Transverse colon (tissue), 4 donors: ENCODE measurements at regions not wholly inside any gene's neighbourhood (a gene's known extent, or its start where the extent isn't known, plus 50 kb on each side); places are given as distances from the start of the nearest gene placed in this dataset.

ENCODE experiments used
- POLR2A ChIP-seq: fragments of 450-650 bp; IDR thresholded peaks from one replicate; pipeline ENCODE4 v1.6.1; 2016; ENCODE audit warnings: antibody characterized with exemption, mild to moderate bottlenecking, moderate library complexity
- POLR2AphosphoS5 ChIP-seq, 3 donors: sonication (generic); formaldehyde crosslinking; IDR thresholded peaks; one replicate each; pipeline ENCODE4 v1.6.1; 2016; ENCODE audit warnings: antibody characterized with exemption in 3 of 3
- TF ChIP-seq, protein P1 (sequence below), 5 experiments: fragments of 200-600 bp in 3 of 5; fragments of 450-650 bp in 2 of 5; sonication (generic) in 3 of 5; IDR thresholded peaks; 1 replicate in 2 of 5; 2 replicates in 3 of 5; pipeline ENCODE4 v1.5.1; 2016 to 2017; ENCODE audit warnings: antibody characterized with exemption in 5 of 5, inconsistent platforms in 3 of 5, mild to moderate bottlenecking in 2 of 5, moderate library complexity in 1 of 5

GRCh38 chr4:3582091-3582475 lies 49.9 kb upstream of the LRPAP1 start:
- TF ChIP-seq, protein P1, sequence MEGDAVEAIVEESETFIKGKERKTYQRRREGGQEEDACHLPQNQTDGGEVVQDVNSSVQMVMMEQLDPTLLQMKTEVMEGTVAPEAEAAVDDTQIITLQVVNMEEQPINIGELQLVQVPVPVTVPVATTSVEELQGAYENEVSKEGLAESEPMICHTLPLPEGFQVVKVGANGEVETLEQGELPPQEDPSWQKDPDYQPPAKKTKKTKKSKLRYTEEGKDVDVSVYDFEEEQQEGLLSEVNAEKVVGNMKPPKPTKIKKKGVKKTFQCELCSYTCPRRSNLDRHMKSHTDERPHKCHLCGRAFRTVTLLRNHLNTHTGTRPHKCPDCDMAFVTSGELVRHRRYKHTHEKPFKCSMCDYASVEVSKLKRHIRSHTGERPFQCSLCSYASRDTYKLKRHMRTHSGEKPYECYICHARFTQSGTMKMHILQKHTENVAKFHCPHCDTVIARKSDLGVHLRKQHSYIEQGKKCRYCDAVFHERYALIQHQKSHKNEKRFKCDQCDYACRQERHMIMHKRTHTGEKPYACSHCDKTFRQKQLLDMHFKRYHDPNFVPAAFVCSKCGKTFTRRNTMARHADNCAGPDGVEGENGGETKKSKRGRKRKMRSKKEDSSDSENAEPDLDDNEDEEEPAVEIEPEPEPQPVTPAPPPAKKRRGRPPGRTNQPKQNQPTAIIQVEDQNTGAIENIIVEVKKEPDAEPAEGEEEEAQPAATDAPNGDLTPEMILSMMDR (IDR thresholded peaks at IDR 0.05), result no peak
- TF ChIP-seq POLR2AphosphoS5 (IDR thresholded peaks at IDR 0.05) (no peak), POLR2A (no peak)
